Psoas muscle (tissue), 7 donors: ENCODE measurements at regions not wholly inside any gene's neighbourhood (a gene's known extent, or its start where the extent isn't known, plus 50 kb on each side); places are given as distances from the start of the nearest gene placed in this dataset.

Experiments
- ATAC-seq, 4 donors: fragments of 200-7000 bp; cut with Tn5 transposase; one replicate each; pipeline ENCODE4 v1.9.1; 2020; ENCODE audit warnings: moderate library complexity in 3 of 4, mild to moderate bottlenecking in 2 of 4
- DNase-seq, 2 donors: peaks; one replicate each; pipeline ENCODE4 v3.0.0-alpha.2; 2020
- H3K27ac ChIP-seq: fragments of 200-600 bp; one replicate; pipeline ENCODE4 v1.8.0; 2022
- H3K27me3 ChIP-seq, 3 donors: fragments of 200-600 bp in 1 of 3; one replicate each; pipeline versions ENCODE4 v1.6.1 to v1.8.0; 2013 to 2022; ENCODE audit warnings: low read length in 2 of 3, mild to moderate bottlenecking in 2 of 3, moderate library complexity in 1 of 3; ENCODE audit not compliant: insufficient read depth in 3 of 3
- H3K36me3 ChIP-seq, 2 donors: fragments of 200-600 bp in 1 of 2; one replicate each; pipeline versions ENCODE4 v1.6.1 to v1.8.0; 2013 to 2022; ENCODE audit warnings: low read depth in 1 of 2, mild to moderate bottlenecking in 1 of 2, moderate library complexity in 1 of 2; ENCODE audit not compliant: insufficient read depth in 1 of 2
- H3K4me1 ChIP-seq: fragments of 200-600 bp; one replicate; pipeline ENCODE4 v1.8.0; 2022
- H3K4me3 ChIP-seq: fragments of 200-600 bp; one replicate; pipeline ENCODE4 v1.8.0; 2022; ENCODE audit warnings: mild to moderate bottlenecking
- H3K9me3 ChIP-seq: fragments of 200-600 bp; one replicate; pipeline ENCODE4 v1.8.0; 2022
- WGBS, 3 donors: extraction: QIAGEN DNeasy Blood & Tissue Kit; methylation state at CpG; one replicate each; pipeline versions ENCODE4 v1.1.6 to v1.1.7; 2013; 5-methylcytosine and 5-hydroxymethylcytosine counted together
- intact Hi-C, 2 donors: fragments of 100-400 bp; cut with DNase I; formaldehyde crosslinking; loops; one replicate each; pipeline versions ENCODE4 v1.11.0 to v1.14.2; 2022
- TF ChIP-seq, protein P1 (sequence below): fragments of 200-600 bp; IDR thresholded peaks from one replicate; pipeline ENCODE4 v1.8.0; 2022; ENCODE audit warnings: antibody characterized with exemption
- donor health status: healthy with polysubstance abuse.
- donor health status: DM: no; HTN: no; CAD: no; lungs with moderate emphysema.
- donor health status: Bipolar disorder and iron deficiency.
- donor health status: healthy.
- donor health status: DM: yes; HTN: yes; CAD: no.
- donor health status: DM: no; HTN: no; CAD: no.
- donor health status: DM: yes; HTN: yes; CAD: no.

DNA sequence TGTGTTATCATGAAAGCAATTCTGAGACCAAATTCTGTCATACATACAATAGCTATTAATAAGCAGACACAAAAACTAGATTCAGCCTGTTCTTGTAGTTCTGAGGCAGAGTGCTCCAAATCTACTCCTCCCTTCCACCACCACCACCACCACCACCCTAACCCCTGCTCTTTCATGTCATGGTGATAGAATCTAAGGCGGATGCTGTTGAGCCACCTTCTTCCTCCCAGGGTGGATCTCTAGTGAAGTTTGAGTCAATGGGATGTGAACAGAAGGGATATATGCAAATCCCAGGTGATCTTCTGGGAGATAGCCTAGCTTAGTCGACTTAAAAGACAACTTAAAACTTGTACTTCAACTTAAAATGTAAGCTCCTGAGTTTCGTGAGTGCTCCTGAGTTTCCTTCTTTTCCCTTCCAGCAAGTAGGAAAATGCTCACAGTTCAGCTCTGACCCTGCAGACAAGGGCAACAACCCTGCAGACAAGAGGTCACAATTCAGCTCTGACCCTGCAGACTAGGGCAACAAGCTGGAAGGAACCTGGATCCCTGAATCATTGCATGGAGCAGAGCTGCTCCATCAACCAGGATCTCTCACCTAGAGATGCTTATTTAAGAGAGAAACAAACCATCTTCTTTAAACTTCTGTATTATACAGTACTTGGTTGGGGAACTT, 204.1 kb downstream of the TTC8 start:
- TF ChIP-seq, protein P1, sequence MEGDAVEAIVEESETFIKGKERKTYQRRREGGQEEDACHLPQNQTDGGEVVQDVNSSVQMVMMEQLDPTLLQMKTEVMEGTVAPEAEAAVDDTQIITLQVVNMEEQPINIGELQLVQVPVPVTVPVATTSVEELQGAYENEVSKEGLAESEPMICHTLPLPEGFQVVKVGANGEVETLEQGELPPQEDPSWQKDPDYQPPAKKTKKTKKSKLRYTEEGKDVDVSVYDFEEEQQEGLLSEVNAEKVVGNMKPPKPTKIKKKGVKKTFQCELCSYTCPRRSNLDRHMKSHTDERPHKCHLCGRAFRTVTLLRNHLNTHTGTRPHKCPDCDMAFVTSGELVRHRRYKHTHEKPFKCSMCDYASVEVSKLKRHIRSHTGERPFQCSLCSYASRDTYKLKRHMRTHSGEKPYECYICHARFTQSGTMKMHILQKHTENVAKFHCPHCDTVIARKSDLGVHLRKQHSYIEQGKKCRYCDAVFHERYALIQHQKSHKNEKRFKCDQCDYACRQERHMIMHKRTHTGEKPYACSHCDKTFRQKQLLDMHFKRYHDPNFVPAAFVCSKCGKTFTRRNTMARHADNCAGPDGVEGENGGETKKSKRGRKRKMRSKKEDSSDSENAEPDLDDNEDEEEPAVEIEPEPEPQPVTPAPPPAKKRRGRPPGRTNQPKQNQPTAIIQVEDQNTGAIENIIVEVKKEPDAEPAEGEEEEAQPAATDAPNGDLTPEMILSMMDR: no peak
- H3K4me3 ChIP-seq: no peak overlapping the region
- no peak overlapping the region for H3K27ac ChIP-seq
- no peak for ATAC-seq
- H3K27me3 ChIP-seq: peaks cover 0 to 51% (median 3%) of the 10 kb centered on the region in 3 donors
- intact Hi-C loops: loop anchor here in 1 of 2 donors (5.0 kb wide), 1 partner anchor 209 kb away; no protein-coding TSS in a partner anchor
- no peaks in the 10 kb centered on the region for H3K4me1 ChIP-seq
- no peaks in the 10 kb centered on the region for H3K9me3 ChIP-seq
- no peaks in the 10 kb centered on the region for H3K36me3 ChIP-seq
- 88 to 94% (median 91%) methylated on average over 3 of the region's 3 CpGs for WGBS, 3 donors
- DNase-seq: no peak

- Histone ChIP-seq H3K36me3 (no peaks in the 10 kb centered on the region), H3K9me3 (no peaks in the 10 kb centered on the region), H3K4me3 (no peak overlapping the region), H3K27ac (no peak overlapping the region), H3K27me3 (peaks cover 0 to 51% (median 3%) of the 10 kb centered on the region in 3 donors), H3K4me1 (no peaks in the 10 kb centered on the region)
- intact Hi-C loops: loop anchor here (5.0 to 10.0 kb wide), 2 partner anchors 207 to 735 kb away; no protein-coding TSS in a partner anchor
- WGBS, 3 donors: 67 to 75% (median 69%) methylated on average over 9 of the region's 9 CpGs
- DNase-seq (no peak), ATAC-seq (no peak)
- TF ChIP-seq, protein P1: no peak
These were observed 205.7 kb downstream of the TTC8 start for GRCh38 chr14:89029961-89030694.

DNA sequence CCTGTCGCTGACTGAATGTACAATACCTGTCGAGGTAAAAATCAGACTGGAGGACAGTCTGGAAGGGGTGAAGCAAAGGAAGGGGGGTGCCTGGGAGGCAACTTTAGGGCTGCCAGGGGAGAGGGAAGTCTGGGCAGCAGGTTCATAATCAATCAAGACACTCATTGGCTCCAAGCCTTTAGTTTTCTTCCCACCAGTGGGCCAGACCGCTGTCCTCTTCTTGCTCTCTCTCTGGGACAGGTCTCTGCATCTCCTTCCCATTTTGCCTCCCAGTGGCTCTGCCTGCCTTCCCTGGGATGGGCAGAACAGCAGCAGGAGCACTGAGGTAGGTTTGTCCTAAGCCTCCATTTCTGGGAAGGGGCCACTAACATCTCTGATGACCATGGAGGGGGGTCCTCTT, 206.5 kb downstream of the TTC8 start:
- Histone ChIP-seq H3K36me3 (no peaks in the 10 kb centered on the region), H3K9me3 (no peaks in the 10 kb centered on the region), H3K4me1 (no peaks in the 10 kb centered on the region), H3K27me3 (peaks cover 0 to 46% (median 2%) of the 10 kb centered on the region in 3 donors), H3K4me3 (no peak overlapping the region), H3K27ac (no peak overlapping the region)
- DNase-seq (no peak), ATAC-seq (no peak)
- 91 to 95% (median 92%) methylated on average over 3 of the region's 3 CpGs for WGBS, 3 donors
- TF ChIP-seq, protein P1: no peak
- intact Hi-C loops: loop anchor here in 1 of 2 donors (10.0 kb wide), 1 partner anchor 734 kb away; no protein-coding TSS in a partner anchor

DNA sequence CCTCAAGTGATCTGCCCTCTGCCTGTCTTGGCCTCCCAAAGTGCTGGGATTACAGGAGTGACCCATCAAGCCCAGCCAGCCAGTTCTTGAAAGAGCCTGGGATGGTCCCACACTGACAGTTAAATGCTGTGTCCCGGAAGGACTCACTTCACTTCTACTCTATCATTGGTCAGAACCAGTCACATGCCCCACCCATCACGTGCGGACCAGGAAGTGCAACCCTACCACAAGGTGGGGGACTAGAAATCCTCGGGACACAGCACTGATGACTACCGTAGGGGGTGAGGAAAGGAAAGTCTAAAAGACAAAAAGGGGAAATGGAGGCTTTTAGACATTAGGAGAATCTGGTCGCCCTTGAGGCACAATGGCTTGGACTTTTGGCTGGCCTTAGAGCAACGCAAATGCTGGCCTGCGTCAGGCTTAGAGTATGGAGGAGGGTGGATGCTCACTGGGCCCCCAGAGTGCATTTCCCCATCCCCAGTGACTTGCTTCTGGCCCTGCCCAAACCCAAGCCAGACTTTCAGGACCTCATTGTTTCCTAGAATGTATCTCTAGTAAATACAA, 207.7 kb downstream of the TTC8 start:
- no peak for ATAC-seq
- Histone ChIP-seq H3K27me3 (peaks cover 0 to 33% (median 0%) of the 10 kb centered on the region in 3 donors), H3K9me3 (no peaks in the 10 kb centered on the region), H3K27ac (no peak overlapping the region), H3K4me3 (no peak overlapping the region), H3K36me3 (no peaks in the 10 kb centered on the region), H3K4me1 (no peaks in the 10 kb centered on the region)
- WGBS, 3 donors: 84 to 90% (median 89%) methylated on average over 8 of the region's 8 CpGs
- TF ChIP-seq, protein P1: no peak
- intact Hi-C loops: loop anchor here in 1 of 2 donors (10.0 kb wide), 1 partner anchor 733 kb away; no protein-coding TSS in a partner anchor
- DNase-seq: no peak
